GM08714 (cell line): ENCODE measurements at regions not wholly inside any gene's neighbourhood (a gene's known extent, or its start where the extent isn't known, plus 50 kb on each side); places are given as distances from the start of the nearest gene placed in this dataset.

Source experiments
- H3K4me3 ChIP-seq: fragments of 200-500 bp; sonication (Bioruptor generic); 2 replicates; pipeline ENCODE4 v1.5.1; 2014; ENCODE audit warnings: mild to moderate bottlenecking, low read length, inconsistent platforms
- ZNF274 ChIP-seq: IDR thresholded peaks from 2 replicates; pipeline ENCODE4 v1.6.1; 2012; ENCODE audit warnings: mild to moderate bottlenecking, low read depth, low read length

GRCh38 chr13:33494596-33495204 is 209.1 kb upstream of the STARD13 start:
- H3K4me3 ChIP-seq = no peak overlapping the region
- TF ChIP-seq ZNF274 = no peak

DNA sequence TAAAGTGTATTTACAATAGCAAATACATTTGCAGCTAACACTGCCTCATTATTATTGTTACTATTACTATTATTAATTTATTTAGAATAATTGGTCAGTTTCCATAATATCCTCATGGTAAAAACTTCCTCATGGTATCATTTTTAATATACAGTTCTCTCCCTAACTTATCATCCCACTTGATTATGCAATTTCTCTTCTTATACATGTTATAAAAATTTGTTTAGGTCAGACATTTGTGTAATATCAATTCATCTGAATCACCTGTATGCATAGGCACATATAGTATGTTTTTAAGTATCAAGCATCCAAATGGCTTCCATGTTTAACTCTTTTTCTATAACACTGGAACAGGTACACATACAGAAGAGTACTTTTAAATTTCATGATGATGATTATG is 210.8 kb upstream of the STARD13 start:
- no peak overlapping the region for H3K4me3 ChIP-seq
- no peak for TF ChIP-seq ZNF274

DNA sequence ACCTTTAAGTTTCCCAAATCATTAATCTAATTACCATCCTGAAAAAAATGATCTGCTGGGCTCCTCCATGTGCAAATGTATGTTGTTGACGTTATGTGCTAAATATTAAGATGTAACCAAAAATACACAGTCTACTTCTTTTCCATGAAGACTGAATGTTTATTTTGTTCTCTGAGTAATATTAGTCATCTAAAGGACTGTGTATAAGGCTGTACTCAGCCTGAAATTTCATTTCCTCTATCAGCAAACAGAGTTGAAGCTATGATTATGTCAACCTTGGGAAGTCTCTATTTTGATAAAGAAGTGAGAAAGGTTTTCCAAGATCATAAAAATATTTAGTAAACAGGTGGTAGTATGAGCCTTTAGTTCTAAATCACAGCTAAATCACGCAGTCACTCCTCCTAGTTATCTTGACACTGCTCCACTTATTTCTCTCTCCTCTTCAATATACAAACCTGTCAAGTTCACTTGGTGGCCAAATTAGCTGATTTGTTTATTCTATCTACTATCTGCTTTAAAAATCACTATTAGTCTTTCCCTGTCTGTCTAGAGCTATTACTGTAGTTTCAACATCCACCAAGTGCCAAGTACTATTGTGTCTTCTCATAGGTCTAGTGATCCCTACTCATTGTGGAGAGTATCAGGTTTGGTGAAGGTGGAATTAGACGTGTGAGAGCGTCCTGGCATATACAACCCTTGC is 211.7 kb upstream of the STARD13 start:
- TF ChIP-seq ZNF274 = no peak
- no peak overlapping the region for H3K4me3 ChIP-seq

GRCh38 chr13:33508060-33508459 is 222.5 kb upstream of the STARD13 start:
- H3K4me3 ChIP-seq = no peak overlapping the region
- TF ChIP-seq ZNF274 = no peak

GRCh38 chr13:33509642-33510229 is 224.2 kb upstream of the STARD13 start:
- no peak for TF ChIP-seq ZNF274
- no peak overlapping the region for H3K4me3 ChIP-seq

GRCh38 chr13:33510350-33510970 is 224.9 kb upstream of the STARD13 start:
- no peak for TF ChIP-seq ZNF274
- H3K4me3 ChIP-seq = no peak overlapping the region

GRCh38 chr13:33512880-33513554 is 227.5 kb upstream of the STARD13 start:
- H3K4me3 ChIP-seq = no peak overlapping the region
- TF ChIP-seq ZNF274 = no peak

- H3K4me3 ChIP-seq = no peak overlapping the region
- no peak for TF ChIP-seq ZNF274
Observed at GRCh38 chr13:33514362-33514761, 228.8 kb upstream of the STARD13 start.

- no peak overlapping the region for H3K4me3 ChIP-seq
- TF ChIP-seq ZNF274 = no peak
Observed at GRCh38 chr13:33515146-33515545, 229.6 kb upstream of the STARD13 start.

DNA sequence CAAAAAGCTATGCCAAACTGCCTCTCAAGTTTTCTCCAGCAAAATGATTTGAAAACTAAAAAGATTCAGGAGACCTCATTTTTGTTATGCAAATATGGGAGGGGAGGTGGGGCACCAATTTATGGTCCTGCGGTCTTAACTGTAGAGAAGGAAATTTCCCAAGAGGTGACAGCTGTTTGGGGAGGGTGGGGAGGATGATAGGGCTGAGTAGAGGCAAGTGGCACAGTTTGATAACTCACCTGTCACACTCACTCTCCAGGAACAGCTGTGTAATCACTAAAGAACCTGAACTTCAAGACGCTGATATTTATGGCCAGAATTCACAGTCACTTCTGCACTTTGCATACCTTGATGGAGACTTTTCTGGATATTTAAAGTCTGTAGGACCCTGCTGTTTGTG is 232.9 kb upstream of the STARD13 start:
- H3K4me3 ChIP-seq = no peak overlapping the region
- TF ChIP-seq ZNF274 = no peak

DNA sequence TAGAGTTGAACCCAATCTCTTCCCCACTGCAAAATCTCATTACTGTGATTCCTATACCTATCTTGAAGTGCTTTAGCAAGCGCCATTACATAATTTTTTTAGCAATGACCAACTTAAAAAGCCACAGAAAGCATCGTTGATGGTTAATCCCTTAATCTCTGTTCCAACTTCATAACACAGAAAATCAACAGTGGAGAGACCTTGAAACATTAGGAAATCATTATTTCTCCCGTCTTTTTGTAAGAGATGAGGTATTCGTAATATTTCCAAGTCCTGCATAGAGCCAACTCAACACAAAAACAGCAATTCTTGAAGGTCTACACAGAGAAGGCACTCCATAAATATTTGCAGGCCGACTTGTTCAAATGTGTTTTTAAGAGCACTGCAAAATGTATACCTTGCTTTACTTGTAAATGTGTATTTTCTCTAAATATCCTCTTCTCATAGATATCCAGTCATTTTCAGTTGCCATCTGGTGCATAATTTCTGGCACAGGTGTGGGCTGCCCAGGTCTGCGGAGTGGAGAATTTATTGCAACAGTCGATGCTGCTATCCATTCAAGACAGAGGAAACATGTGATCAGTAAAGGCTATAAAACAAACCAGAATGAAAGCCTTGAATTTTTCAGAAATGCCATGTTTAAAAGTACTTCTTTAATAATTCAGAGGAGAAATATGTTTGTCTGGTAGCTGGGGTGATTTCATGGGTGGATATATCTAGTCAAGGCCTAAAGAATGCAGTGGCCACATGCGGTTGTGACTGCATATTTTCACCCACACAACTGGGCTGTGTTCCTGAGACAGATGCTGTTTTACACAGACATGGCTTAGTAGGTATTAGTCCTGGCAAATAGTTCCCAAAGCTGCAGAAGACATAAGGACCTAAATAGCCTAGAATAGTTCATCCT is 234.3 kb upstream of the STARD13 start:
- no peak overlapping the region for H3K4me3 ChIP-seq
- TF ChIP-seq ZNF274 = no peak

GRCh38 chr13:33520468-33520839 is 234.9 kb upstream of the STARD13 start:
- TF ChIP-seq ZNF274 = no peak
- H3K4me3 ChIP-seq = no peak overlapping the region

GRCh38 chr13:33524086-33524485 is 238.5 kb upstream of the STARD13 start:
- no peak for TF ChIP-seq ZNF274

More at GRCh38 chr13:33524086-33524485, 238.5 kb upstream of the STARD13 start:
- H3K4me3 ChIP-seq = no peak overlapping the region
